Activated T-cell treated with anti-CD3 and anti-CD28 coated beads, Interleukin-2, amount 50 U/mL, for 24 hours (primary cell): ENCODE measurements at regions not wholly inside any gene's neighbourhood (a gene's known extent, or its start where the extent isn't known, plus 50 kb on each side); places are given as distances from the start of the nearest gene placed in this dataset.

Experiments used
- DNase-seq: peaks from one replicate; pipeline ENCODE4 v3.0.0-alpha.2; 2020
- H3K27ac Mint-ChIP-seq: 2 replicates; pipeline ENCODE4 v1.8.0; 2020; ENCODE audit warnings: mild to moderate bottlenecking, mixed read lengths
- H3K27me3 Mint-ChIP-seq: 2 replicates; pipeline ENCODE4 v1.8.0; 2020; ENCODE audit warnings: mixed read lengths
- H3K36me3 Mint-ChIP-seq: 2 replicates; pipeline ENCODE4 v1.8.0; 2020; ENCODE audit warnings: low read depth, mixed read lengths
- H3K4me1 Mint-ChIP-seq: 2 replicates; pipeline ENCODE4 v1.8.0; 2020; ENCODE audit warnings: low read depth, mixed read lengths
- H3K4me3 Mint-ChIP-seq: 2 replicates; pipeline ENCODE4 v1.8.0; 2020; ENCODE audit warnings: mild to moderate bottlenecking, moderate library complexity, mixed read lengths
- H3K9me3 Mint-ChIP-seq: 2 replicates; pipeline ENCODE4 v1.8.0; 2020; ENCODE audit warnings: mixed read lengths

DNA sequence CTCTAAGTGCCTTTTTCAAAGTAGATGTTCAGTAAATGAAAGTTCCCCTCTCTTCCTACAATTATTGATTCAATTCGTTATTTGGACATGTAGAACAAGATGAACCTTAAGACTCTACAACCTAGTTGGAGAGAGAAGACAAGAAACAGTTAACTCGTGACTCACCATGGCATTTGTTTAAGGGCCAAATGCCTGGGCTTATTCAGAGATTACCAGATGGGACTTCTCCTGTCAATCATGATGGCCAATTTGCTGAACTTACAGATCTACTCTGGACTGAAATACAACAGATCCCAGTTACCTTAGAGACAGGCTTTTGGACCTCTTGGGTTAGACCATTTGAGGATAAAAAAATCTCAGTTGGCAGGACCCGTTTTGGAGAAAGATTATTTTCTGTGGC, 93.5 kb downstream of the C1orf94 start:
- Mint-ChIP-seq H3K4me3 (no peak overlapping the region), H3K36me3 (no peaks in the 10 kb centered on the region), H3K27ac (no peak overlapping the region), H3K27me3 (peaks cover 22% of the 10 kb centered on the region), H3K4me1 (no peaks in the 10 kb centered on the region), H3K9me3 (no peaks in the 10 kb centered on the region)
- no peak for DNase-seq

DNA sequence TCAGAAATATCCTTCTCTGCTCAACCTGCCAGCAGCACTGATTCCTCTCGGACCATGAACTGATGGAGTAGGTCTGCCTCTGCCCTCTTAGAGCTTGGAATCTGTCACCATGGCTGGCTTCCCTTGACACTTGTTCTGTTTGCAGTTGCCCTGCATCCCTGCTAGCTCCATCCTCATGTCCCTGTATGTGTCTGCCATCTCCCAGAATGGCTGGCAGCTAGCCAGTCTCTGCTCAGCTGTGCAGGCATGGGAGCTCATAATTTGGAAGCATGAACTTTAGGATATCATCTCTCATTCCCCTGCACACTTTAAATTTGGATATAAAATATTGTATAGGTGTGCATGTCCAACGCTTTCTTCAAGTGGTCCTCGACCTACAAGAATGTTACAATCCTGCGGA, 95.4 kb downstream of the C1orf94 start:
- H3K27me3 Mint-ChIP-seq, result peaks cover 17% of the 10 kb centered on the region
- H3K36me3 Mint-ChIP-seq, result no peaks in the 10 kb centered on the region
- DNase-seq, result no peak
- H3K4me3 Mint-ChIP-seq, result no peak overlapping the region
- no peak overlapping the region for H3K27ac Mint-ChIP-seq
- H3K4me1 Mint-ChIP-seq, result no peaks in the 10 kb centered on the region
- H3K9me3 Mint-ChIP-seq, result no peaks in the 10 kb centered on the region

DNA sequence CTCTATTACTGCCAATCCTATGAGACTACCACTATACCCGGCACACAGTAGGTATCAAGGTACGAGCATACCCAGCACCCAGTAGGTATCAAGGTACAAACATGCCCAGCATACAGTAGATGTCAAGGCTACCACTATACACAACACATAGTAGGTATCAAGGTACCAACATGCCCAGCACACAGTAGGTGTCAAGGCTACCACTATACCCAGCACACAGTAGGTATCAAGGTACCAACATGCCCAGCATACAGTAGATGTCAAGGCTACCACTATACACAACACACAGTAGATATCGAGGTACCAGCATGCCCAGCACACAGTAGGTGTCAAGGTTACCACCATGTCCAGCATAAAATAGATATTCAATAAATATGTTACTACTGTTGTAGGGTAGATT, 98.4 kb downstream of the C1orf94 start:
- Mint-ChIP-seq H3K27ac (no peak overlapping the region), H3K4me3 (no peak overlapping the region)

DNA sequence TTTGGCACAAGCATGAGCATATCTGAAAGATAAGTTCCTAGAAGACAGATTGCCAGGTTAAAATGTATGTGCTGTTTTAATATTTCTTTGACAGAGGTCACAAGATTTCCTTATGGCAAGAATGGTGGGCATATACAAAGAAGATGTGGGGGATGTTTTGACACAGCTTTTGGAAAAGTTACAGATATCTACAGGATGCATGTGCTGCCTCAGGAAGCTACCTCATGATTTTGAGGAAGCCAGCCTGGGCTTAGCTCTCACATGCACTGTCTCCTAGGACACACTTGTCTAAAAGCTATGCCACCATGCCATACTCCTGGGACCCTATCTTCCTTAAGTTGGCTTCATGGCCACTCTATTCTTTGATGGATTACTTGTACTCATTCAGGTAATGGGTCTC, 99.9 kb downstream of the C1orf94 start:
- Mint-ChIP-seq H3K4me3 (no peak overlapping the region), H3K27ac (no peak overlapping the region), H3K4me1 (no peaks in the 10 kb centered on the region), H3K36me3 (no peaks in the 10 kb centered on the region), H3K27me3 (peaks cover 8% of the 10 kb centered on the region), H3K9me3 (no peaks in the 10 kb centered on the region)
- no peak for DNase-seq

More for the DNA sequence above, 98.4 kb downstream of the C1orf94 start:
- Mint-ChIP-seq H3K36me3 (no peaks in the 10 kb centered on the region), H3K9me3 (no peaks in the 10 kb centered on the region), H3K27me3 (peaks cover 3% of the 10 kb centered on the region), H3K4me1 (no peaks in the 10 kb centered on the region)
- no peak for DNase-seq

DNA sequence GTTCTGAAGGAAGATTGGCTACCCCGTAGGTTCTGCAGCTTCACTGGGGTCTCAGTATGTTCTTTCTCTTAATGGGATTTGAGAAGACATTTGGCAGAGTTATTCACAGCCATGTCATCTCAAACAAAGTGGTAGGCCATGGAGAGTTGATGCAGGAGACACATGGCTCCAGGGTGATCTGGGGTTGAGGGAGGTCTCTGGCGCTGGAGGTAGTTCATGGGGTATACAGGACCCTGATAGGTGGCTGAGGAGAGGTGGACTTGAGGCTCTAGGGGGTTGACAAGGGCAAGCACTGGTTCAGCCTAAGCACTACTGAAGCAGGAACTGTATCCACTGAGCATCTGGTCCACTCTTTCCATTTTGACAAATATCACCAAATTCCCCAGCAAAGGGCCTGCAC, 100.4 kb downstream of the C1orf94 start:
- Mint-ChIP-seq H3K27ac (no peak overlapping the region), H3K9me3 (no peaks in the 10 kb centered on the region), H3K4me3 (no peak overlapping the region), H3K4me1 (no peaks in the 10 kb centered on the region), H3K36me3 (no peaks in the 10 kb centered on the region), H3K27me3 (peaks cover 10% of the 10 kb centered on the region)
- no peak for DNase-seq

DNA sequence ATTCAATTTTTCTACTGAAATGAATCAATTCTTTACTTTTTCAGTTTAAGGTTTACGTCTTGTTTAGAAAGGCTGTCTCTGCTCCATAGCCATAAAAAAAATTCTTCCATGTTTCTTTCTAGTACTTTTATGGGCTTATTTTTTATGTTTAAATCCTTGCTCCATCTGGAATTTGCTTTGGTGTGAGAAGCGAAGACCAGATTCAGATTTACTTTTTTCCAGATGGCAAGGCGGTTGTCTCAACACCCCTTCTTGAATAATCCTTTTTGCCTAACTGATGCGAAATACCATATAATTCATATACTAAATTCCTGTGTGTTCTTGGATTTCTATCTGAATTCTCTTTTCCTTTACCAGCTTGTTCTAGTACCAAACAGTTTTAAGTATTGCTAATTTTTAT, 101.5 kb downstream of the C1orf94 start:
- no peak overlapping the region for H3K27ac Mint-ChIP-seq
- H3K36me3 Mint-ChIP-seq, result no peaks in the 10 kb centered on the region
- DNase-seq, result no peak
- no peak overlapping the region for H3K4me3 Mint-ChIP-seq
- H3K27me3 Mint-ChIP-seq, result peaks cover 16% of the 10 kb centered on the region
- no peaks in the 10 kb centered on the region for H3K4me1 Mint-ChIP-seq
- H3K9me3 Mint-ChIP-seq, result no peaks in the 10 kb centered on the region

DNA sequence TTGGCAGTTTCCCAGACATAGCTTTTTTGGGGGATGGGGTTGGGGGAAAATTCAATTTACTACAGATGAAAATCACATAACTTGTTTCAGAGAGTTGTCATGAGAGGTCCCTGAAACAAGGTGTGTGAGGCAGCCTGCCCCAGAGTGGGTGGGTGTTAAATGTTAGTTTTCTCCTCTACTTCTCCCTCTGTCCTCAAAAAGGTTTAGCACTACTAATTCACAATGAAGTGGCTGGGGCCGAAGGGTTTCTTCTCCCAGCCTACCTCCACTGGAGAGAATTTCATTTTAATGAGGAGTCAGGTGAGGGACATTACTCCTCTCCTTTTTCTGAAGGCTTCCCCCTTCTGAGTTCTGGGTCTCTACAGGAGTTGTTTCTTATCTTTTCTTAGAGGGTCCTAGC, 103.3 kb downstream of the C1orf94 start:
- Mint-ChIP-seq H3K9me3 (no peaks in the 10 kb centered on the region), H3K27me3 (peaks cover 22% of the 10 kb centered on the region), H3K4me1 (no peaks in the 10 kb centered on the region), H3K4me3 (no peak overlapping the region), H3K36me3 (no peaks in the 10 kb centered on the region), H3K27ac (no peak overlapping the region)
- DNase-seq, result no peak

DNA sequence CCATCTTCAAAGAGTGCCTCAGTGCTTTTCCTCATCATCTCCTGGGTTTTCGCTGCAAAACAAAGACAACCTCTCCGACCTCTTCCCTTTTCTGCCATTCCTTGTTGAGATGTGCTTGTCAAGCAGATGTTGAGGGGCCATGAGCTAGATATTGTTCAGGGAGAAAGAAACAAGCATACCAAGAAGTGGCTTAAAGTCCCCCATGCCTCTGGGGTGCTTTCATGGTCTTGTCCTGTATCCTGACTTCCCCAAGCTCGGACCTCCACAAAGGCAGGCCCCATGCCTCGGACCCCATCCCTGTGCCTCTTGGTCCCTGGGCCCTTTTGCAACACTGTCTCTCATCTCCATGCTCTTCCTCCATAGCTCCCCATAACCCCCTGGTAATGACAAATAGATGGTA, 103.8 kb downstream of the C1orf94 start:
- H3K4me1 Mint-ChIP-seq, result no peaks in the 10 kb centered on the region
- no peaks in the 10 kb centered on the region for H3K36me3 Mint-ChIP-seq
- H3K27me3 Mint-ChIP-seq, result peaks cover 24% of the 10 kb centered on the region
- no peak overlapping the region for H3K27ac Mint-ChIP-seq
- no peaks in the 10 kb centered on the region for H3K9me3 Mint-ChIP-seq
- H3K4me3 Mint-ChIP-seq, result no peak overlapping the region
- no peak for DNase-seq

DNA sequence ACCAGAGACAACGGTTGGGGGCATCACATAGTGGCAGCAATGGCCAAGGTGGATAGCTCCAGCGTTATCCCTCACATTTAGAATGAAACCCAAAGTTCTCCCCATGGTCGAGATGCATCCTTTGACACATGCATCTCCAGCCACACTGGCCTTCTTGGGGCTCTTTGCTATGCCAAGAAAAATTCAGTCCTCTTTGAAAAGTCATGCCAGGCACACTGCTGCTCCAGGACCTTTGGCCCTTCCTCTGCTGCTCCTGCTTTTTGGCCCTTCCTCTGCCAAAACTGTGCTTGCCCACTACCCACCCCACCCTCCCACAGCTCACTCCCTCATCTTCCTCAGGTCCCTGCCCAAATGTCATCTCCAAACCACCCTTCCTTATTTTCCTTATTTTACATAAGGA, 106.4 kb downstream of the C1orf94 start:
- Mint-ChIP-seq H3K4me1 (no peaks in the 10 kb centered on the region), H3K4me3 (no peak overlapping the region), H3K9me3 (no peaks in the 10 kb centered on the region), H3K36me3 (no peaks in the 10 kb centered on the region), H3K27me3 (peaks cover 32% of the 10 kb centered on the region), H3K27ac (no peak overlapping the region)
- DNase-seq, result no peak

DNA sequence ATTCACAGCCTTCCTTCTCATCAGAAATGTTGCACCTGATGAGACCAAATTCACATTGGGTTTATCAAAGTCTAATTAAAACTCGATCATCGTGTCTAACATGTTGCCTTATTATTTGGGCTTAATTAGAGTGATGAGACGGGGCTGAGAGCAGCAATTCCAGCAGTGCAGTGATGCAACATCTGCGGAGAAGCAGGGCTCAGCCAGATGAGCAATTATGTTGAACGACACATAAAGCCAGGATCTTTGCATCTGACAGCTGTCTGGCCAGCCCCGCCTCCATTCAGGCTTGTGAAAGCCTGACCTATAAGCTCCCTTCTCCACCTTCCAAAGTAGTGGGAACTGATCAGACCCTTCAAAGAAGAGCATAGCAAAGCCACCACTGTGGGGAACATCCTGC, 109.8 kb downstream of the C1orf94 start:
- peaks cover 27% of the 10 kb centered on the region for H3K27me3 Mint-ChIP-seq
- H3K4me1 Mint-ChIP-seq, result no peaks in the 10 kb centered on the region
- no peak overlapping the region for H3K27ac Mint-ChIP-seq
- H3K36me3 Mint-ChIP-seq, result no peaks in the 10 kb centered on the region
- H3K4me3 Mint-ChIP-seq, result no peak overlapping the region
- no peak for DNase-seq
- no peaks in the 10 kb centered on the region for H3K9me3 Mint-ChIP-seq

DNA sequence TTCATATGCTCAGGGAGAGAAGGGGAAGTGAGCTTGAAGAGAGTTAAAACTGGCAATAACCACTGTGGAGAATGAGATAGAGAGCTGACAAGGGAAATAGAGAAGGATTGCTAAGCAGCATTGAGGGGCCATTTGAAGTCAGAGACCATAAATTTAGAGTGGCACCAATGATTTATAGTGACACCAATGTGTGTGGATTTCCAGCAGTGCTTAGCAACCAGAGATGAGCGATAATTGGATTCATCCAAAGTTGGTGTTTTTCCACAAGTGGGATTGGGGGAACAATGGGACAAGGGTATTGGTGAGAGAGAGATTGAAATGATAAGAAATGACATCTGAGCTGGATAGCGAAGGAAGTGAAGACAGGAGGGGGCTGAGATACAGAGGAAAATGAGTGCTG, 114.1 kb downstream of the C1orf94 start:
- peaks cover 16% of the 10 kb centered on the region for H3K27me3 Mint-ChIP-seq

DNA sequence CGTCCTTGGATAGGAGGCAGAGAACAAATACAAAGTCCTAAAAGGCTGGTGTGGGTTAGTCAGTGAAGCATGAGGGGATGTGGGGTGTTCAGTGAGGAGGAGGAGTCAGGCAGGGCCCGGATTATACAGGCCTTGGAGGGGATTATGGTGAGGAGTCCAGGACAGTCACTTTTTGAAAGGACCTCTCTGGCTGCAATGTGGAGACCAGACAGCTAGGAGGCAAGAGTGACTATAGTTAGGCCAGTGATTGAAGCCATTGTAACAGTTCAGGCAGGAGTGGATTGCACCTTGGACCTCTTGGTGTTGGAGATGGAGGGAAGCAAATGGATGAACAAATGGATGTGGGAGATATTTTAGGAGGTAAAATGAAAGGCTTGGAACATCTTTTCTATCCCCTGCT, 115.8 kb downstream of the C1orf94 start:
- Mint-ChIP-seq H3K9me3 (no peaks in the 10 kb centered on the region), H3K27me3 (peaks cover 15% of the 10 kb centered on the region), H3K27ac (no peak overlapping the region), H3K4me3 (no peak overlapping the region), H3K36me3 (no peaks in the 10 kb centered on the region), H3K4me1 (no peaks in the 10 kb centered on the region)
- no peak for DNase-seq

More for the DNA sequence above, 114.1 kb downstream of the C1orf94 start:
- no peaks in the 10 kb centered on the region for H3K36me3 Mint-ChIP-seq
- no peak overlapping the region for H3K4me3 Mint-ChIP-seq
- H3K27ac Mint-ChIP-seq, result no peak overlapping the region
- no peak for DNase-seq
- H3K9me3 Mint-ChIP-seq, result no peaks in the 10 kb centered on the region
- no peaks in the 10 kb centered on the region for H3K4me1 Mint-ChIP-seq

DNA sequence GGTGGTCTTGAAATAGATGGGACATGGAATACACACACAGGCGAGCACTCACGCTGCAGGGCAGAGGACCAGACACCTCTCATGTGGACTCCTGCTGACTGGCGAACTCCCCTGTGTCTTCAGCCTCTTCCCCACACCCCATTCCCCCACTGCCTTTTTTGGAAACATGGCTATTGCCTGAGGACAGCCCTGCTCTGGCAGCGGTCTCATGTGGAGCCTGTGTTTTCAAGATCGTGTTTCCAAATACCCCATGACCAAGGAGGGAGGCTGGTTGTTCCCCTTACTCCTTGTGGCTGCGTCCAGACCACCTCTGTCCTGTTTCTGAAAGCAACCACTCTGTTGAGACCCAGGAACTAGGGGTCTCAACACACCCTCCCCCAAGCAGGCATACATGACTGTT, 119.4 kb downstream of the C1orf94 start:
- Mint-ChIP-seq H3K9me3 (no peaks in the 10 kb centered on the region), H3K27me3 (peaks cover 15% of the 10 kb centered on the region)

DNA sequence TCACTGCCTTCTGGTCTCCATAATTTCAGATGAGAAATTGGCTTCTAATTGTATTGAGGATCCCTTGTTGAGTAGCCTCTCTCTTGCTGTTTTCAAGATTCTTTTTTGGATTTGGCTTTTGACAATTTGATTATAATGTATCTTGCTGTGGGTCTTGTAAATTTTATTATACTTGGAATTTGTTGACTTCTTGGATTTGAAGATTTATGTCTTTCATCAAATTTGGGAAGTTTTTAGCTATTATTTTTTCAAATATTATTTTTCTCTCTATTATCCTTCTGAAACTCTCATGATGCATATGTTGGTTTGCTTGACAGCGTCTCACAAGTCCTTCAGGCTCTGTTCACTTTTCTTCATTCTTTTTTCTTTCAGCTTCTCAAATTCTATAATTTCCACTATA, 126.1 kb downstream of the C1orf94 start:
- Mint-ChIP-seq H3K36me3 (no peaks in the 10 kb centered on the region), H3K9me3 (peaks cover 11% of the 10 kb centered on the region), H3K4me3 (no peak overlapping the region), H3K27ac (no peak overlapping the region), H3K4me1 (no peaks in the 10 kb centered on the region), H3K27me3 (peaks cover 26% of the 10 kb centered on the region)
- DNase-seq, result no peak

More for the DNA sequence above, 119.4 kb downstream of the C1orf94 start:
- Mint-ChIP-seq H3K4me3 (no peak overlapping the region), H3K4me1 (no peaks in the 10 kb centered on the region), H3K36me3 (no peaks in the 10 kb centered on the region), H3K27ac (no peak overlapping the region)
- DNase-seq, result no peak

DNA sequence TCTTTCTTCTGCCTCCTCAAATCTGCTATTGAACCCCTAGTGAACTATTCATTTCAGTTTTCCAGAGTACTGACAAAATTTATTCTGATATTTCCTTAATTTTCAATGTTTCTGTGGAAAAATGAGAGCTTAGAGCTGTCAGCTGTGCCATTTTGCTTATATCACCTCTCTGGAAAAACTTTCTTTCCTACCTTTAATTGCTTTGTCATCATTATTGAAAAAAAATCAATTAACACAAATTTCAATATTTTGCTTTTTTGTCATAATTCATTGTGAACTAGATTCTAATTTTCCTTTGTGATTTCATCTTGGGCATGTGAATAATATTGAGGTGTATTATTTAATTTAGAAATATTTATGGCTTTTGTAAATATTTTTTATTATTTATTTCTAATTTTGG, 126.5 kb downstream of the C1orf94 start:
- Mint-ChIP-seq H3K27ac (no peak overlapping the region), H3K36me3 (no peaks in the 10 kb centered on the region), H3K27me3 (peaks cover 26% of the 10 kb centered on the region), H3K9me3 (peaks cover 11% of the 10 kb centered on the region), H3K4me1 (no peaks in the 10 kb centered on the region), H3K4me3 (no peak overlapping the region)
- no peak for DNase-seq

DNA sequence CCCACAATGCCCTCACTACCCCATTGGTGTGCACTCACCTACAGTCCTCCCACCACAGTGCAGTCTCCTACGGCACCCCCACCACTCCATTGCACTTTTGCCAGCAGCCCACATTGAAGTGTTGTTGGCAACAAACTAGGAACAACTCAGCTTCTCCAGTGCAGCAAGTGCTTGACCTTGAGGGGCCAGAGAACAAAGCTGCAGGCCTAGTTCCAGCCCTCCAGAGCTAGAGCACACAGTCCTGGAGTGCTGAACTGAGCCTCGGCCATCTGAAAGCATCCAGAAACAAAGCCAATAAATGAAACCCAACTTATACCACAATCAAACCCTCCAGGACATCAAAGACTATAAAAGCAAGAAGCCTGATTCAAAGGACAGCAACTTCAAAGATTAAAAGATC, 129.9 kb downstream of the C1orf94 start:
- Mint-ChIP-seq H3K36me3 (no peaks in the 10 kb centered on the region), H3K27ac (no peak overlapping the region), H3K4me1 (no peaks in the 10 kb centered on the region), H3K4me3 (no peak overlapping the region), H3K9me3 (peaks cover 22% of the 10 kb centered on the region), H3K27me3 (peaks cover 31% of the 10 kb centered on the region)
- no peak for DNase-seq
